Urinary bladder (tissue), 3 donors: ENCODE measurements at regions not wholly inside any gene's neighbourhood (a gene's known extent, or its start where the extent isn't known, plus 50 kb on each side); places are given as distances from the start of the nearest gene placed in this dataset.
A peak's percentile ranks its signal among the peaks of the same experiment; 100 is the strongest.
"Not testable (repeated sequence)": the region's sequence is repeated elsewhere in the genome, so short reads cannot be mapped to it uniquely, and the experiment has no call there.

Source experiments
- DNase-seq: peaks from one replicate; pipeline ENCODE4 v3.0.0-alpha.2; 2015; ENCODE audit errors: extremely low spot score
- H3K27ac ChIP-seq: one replicate; pipeline ENCODE4 v1.5.1; 2013; ENCODE audit warnings: low read depth, mild to moderate bottlenecking, moderate library complexity
- H3K36me3 ChIP-seq: one replicate; pipeline ENCODE4 v1.6.1; 2013; ENCODE audit warnings: mild to moderate bottlenecking, moderate library complexity; ENCODE audit not compliant: insufficient read depth
- H3K4me1 ChIP-seq: one replicate; pipeline ENCODE4 v1.6.1; 2013; ENCODE audit warnings: mild to moderate bottlenecking, moderate library complexity; ENCODE audit not compliant: insufficient read depth
- H3K4me3 ChIP-seq: one replicate; pipeline ENCODE4 v1.5.1; 2013; ENCODE audit warnings: low read depth, low read length
- WGBS: extraction: QIAGEN DNeasy Blood & Tissue Kit; methylation state at CpG from one replicate; pipeline ENCODE4 v1.1.7; 2013; 5-methylcytosine and 5-hydroxymethylcytosine counted together
- donor health status: healthy with polysubstance abuse.
- donor health status: healthy.

GRCh38 chr2:131425231-131425941 is 50.5 kb upstream of the TUBA3D start:
- no peaks in the 10 kb centered on the region for H3K36me3 ChIP-seq
- no peak overlapping the region for H3K27ac ChIP-seq
- 6% methylated on average over 46 of the region's 57 CpGs for WGBS
- no peaks in the 10 kb centered on the region for H3K4me1 ChIP-seq
- peak overlapping the region; percentile 23 for H3K4me3 ChIP-seq
- DNase-seq: no peak

GRCh38 chr2:131424605-131425114 is 51.3 kb upstream of the TUBA3D start:
- H3K4me3 ChIP-seq: peak overlapping the region; percentile 23
- not testable (repeated sequence) for H3K36me3 ChIP-seq, DNase-seq, H3K27ac ChIP-seq, H3K4me1 ChIP-seq
- WGBS: 13% methylated on average over 44 of the region's 50 CpGs

GRCh38 chr2:131420751-131421150 is 55.2 kb upstream of the TUBA3D start:
- not testable (repeated sequence) for H3K4me3 ChIP-seq
- WGBS: 91% methylated on average over 3 of the region's 3 CpGs

GRCh38 chr2:131419441-131419840 is 55.5 kb upstream of the RAB6D start:
- H3K4me1 ChIP-seq: no peaks in the 10 kb centered on the region
- DNase-seq: no peak
- H3K27ac ChIP-seq: no peak overlapping the region
- WGBS: 30% methylated on average over 10 of the region's 10 CpGs
- no peaks in the 10 kb centered on the region for H3K36me3 ChIP-seq
- H3K4me3 ChIP-seq: no peak overlapping the region

More at GRCh38 chr2:131420751-131421150, 55.2 kb upstream of the TUBA3D start:
- not testable (repeated sequence) for H3K36me3 ChIP-seq, H3K27ac ChIP-seq, H3K4me1 ChIP-seq, DNase-seq

- 89% methylated on average over 8 of the region's 8 CpGs for WGBS
- no peak overlapping the region for H3K27ac ChIP-seq
- H3K4me3 ChIP-seq: no peak overlapping the region
- H3K36me3 ChIP-seq: no peaks in the 10 kb centered on the region
- no peaks in the 10 kb centered on the region for H3K4me1 ChIP-seq
- DNase-seq: no peak
Observed at GRCh38 chr2:131418625-131419024, 54.7 kb upstream of the RAB6D start.

- WGBS: 66% methylated on average over 2 of the region's 2 CpGs
- no peak overlapping the region for H3K4me3 ChIP-seq
- H3K4me1 ChIP-seq: no peaks in the 10 kb centered on the region
- no peak overlapping the region for H3K27ac ChIP-seq
- H3K36me3 ChIP-seq: no peaks in the 10 kb centered on the region
- DNase-seq: no peak
Observed at GRCh38 chr2:131417886-131418285, 53.9 kb upstream of the RAB6D start.

GRCh38 chr2:131413785-131414184 is 49.8 kb upstream of the RAB6D start:
- H3K27ac ChIP-seq: no peak overlapping the region
- no peak for DNase-seq
- H3K36me3 ChIP-seq: no peaks in the 10 kb centered on the region
- no peaks in the 10 kb centered on the region for H3K4me1 ChIP-seq
- 90% methylated on average over 2 of the region's 2 CpGs for WGBS
- no peak overlapping the region for H3K4me3 ChIP-seq
